ENCODE measurements at regions not wholly inside any gene's neighbourhood (a gene's known extent, or its start where the extent isn't known, plus 50 kb on each side); places are given as distances from the start of the nearest gene placed in this dataset.

GRCh38 chr13:109959903-109960302, 173.5 kb upstream of the IRS2 start:
- ATAC-seq: no peak
- TF ChIP-seq GLIS3 (CRISPR knock-in tag; IDR thresholded peaks at IDR 0.05) (no peak), ISL1 (CRISPR knock-in tag; IDR thresholded peaks at IDR 0.05) (no peak), TCF4 (CRISPR knock-in tag; IDR thresholded peaks at IDR 0.05; ENCODE audit: borderline replicate concordance) (no peak), ZFP3 (CRISPR knock-in tag; IDR thresholded peaks at IDR 0.05) (no peak), OSR1 (CRISPR knock-in tag; IDR thresholded peaks at IDR 0.05) (no peak)
- TF ChIP-seq, protein P1, sequence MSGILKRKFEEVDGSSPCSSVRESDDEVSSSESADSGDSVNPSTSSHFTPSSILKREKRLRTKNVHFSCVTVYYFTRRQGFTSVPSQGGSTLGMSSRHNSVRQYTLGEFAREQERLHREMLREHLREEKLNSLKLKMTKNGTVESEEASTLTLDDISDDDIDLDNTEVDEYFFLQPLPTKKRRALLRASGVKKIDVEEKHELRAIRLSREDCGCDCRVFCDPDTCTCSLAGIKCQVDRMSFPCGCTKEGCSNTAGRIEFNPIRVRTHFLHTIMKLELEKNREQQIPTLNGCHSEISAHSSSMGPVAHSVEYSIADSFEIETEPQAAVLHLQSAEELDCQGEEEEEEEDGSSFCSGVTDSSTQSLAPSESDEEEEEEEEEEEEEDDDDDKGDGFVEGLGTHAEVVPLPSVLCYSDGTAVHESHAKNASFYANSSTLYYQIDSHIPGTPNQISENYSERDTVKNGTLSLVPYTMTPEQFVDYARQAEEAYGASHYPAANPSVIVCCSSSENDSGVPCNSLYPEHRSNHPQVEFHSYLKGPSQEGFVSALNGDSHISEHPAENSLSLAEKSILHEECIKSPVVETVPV (CRISPR knock-in tag; IDR thresholded peaks at IDR 0.05): no peak
- TF ChIP-seq, protein P2, sequence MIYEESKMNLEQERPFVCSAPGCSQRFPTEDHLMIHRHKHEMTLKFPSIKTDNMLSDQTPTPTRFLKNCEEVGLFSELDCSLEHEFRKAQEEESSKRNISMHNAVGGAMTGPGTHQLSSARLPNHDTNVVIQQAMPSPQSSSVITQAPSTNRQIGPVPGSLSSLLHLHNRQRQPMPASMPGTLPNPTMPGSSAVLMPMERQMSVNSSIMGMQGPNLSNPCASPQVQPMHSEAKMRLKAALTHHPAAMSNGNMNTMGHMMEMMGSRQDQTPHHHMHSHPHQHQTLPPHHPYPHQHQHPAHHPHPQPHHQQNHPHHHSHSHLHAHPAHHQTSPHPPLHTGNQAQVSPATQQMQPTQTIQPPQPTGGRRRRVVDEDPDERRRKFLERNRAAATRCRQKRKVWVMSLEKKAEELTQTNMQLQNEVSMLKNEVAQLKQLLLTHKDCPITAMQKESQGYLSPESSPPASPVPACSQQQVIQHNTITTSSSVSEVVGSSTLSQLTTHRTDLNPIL (CRISPR knock-in tag; IDR thresholded peaks at IDR 0.05; ENCODE audit: low read depth): no peak
- TF ChIP-seq, protein P3, sequence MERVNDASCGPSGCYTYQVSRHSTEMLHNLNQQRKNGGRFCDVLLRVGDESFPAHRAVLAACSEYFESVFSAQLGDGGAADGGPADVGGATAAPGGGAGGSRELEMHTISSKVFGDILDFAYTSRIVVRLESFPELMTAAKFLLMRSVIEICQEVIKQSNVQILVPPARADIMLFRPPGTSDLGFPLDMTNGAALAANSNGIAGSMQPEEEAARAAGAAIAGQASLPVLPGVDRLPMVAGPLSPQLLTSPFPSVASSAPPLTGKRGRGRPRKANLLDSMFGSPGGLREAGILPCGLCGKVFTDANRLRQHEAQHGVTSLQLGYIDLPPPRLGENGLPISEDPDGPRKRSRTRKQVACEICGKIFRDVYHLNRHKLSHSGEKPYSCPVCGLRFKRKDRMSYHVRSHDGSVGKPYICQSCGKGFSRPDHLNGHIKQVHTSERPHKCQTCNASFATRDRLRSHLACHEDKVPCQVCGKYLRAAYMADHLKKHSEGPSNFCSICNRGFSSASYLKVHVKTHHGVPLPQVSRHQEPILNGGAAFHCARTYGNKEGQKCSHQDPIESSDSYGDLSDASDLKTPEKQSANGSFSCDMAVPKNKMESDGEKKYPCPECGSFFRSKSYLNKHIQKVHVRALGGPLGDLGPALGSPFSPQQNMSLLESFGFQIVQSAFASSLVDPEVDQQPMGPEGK (CRISPR knock-in tag; IDR thresholded peaks at IDR 0.05; ENCODE audit: borderline replicate concordance): no peak

- ATAC-seq: no peak
- TF ChIP-seq ZFP30 (CRISPR knock-in tag; IDR thresholded peaks at IDR 0.05) (no peak), ZNF70 (CRISPR knock-in tag; IDR thresholded peaks at IDR 0.05) (no peak), ARNTL (CRISPR knock-in tag; IDR thresholded peaks at IDR 0.05; ENCODE audit: borderline replicate concordance, low read depth) (no peak), ZC3H10 (CRISPR knock-in tag; IDR thresholded peaks at IDR 0.05) (no peak), TOX (CRISPR knock-in tag; IDR thresholded peaks at IDR 0.05; ENCODE audit: borderline replicate concordance) (no peak), OSR1 (CRISPR knock-in tag; IDR thresholded peaks at IDR 0.05) (no peak), ESRRG (CRISPR knock-in tag; IDR thresholded peaks at IDR 0.05) (no peak), ZFP3 (CRISPR knock-in tag; IDR thresholded peaks at IDR 0.05) (no peak), ZNF565 (CRISPR knock-in tag; conservative IDR thresholded peaks at IDR 0.05; ENCODE audit: low read depth) (no peak), TSHZ2 (CRISPR knock-in tag; IDR thresholded peaks at IDR 0.05) (no peak), ISL1 (CRISPR knock-in tag; IDR thresholded peaks at IDR 0.05) (no peak)
- TF ChIP-seq, protein P3 (CRISPR knock-in tag; IDR thresholded peaks at IDR 0.05; ENCODE audit: borderline replicate concordance): no peak
- TF ChIP-seq, protein P2 (CRISPR knock-in tag; IDR thresholded peaks at IDR 0.05; ENCODE audit: low read depth): no peak
- TF ChIP-seq, protein P1 (CRISPR knock-in tag; IDR thresholded peaks at IDR 0.05): no peak
Measured at GRCh38 chr13:109957875-109958274, 171.5 kb upstream of the IRS2 start.

DNA sequence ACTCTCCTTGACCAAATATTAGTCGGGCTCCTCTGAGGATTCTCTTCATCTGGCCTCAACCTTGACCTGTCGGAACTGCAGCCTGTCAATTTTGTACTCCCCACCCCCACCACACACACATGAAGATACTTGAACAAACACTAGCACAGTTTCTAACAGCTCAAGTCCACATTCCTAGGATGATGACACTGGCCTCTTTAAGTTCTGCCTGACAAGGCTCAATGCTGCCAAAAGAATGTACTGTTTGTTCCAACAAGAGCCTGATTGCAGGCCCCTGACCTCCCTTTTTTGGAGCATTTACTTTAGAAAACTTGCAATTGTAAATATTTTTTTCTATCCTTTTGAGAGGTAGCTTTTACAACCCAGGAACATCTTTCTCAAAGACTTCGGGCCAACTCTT, 169.2 kb upstream of the IRS2 start:
- no peak for ATAC-seq
- TF ChIP-seq, protein P3 (CRISPR knock-in tag; IDR thresholded peaks at IDR 0.05; ENCODE audit: borderline replicate concordance): no peak
- no peak for TF ChIP-seq ZFP3 (CRISPR knock-in tag; IDR thresholded peaks at IDR 0.05)
- TF ChIP-seq TCF4 (CRISPR knock-in tag; IDR thresholded peaks at IDR 0.05; ENCODE audit: borderline replicate concordance): no peak
- TF ChIP-seq, protein P4, sequence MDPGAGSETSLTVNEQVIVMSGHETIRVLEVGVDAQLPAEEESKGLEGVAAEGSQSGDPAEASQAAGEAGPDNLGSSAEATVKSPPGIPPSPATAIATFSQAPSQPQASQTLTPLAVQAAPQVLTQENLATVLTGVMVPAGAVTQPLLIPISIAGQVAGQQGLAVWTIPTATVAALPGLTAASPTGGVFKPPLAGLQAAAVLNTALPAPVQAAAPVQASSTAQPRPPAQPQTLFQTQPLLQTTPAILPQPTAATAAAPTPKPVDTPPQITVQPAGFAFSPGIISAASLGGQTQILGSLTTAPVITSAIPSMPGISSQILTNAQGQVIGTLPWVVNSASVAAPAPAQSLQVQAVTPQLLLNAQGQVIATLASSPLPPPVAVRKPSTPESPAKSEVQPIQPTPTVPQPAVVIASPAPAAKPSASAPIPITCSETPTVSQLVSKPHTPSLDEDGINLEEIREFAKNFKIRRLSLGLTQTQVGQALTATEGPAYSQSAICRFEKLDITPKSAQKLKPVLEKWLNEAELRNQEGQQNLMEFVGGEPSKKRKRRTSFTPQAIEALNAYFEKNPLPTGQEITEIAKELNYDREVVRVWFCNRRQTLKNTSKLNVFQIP (CRISPR knock-in tag; IDR thresholded peaks at IDR 0.05; ENCODE audit: borderline replicate concordance, low read depth): no peak
- TF ChIP-seq ISL1 (CRISPR knock-in tag; IDR thresholded peaks at IDR 0.05): no peak
- TF ChIP-seq OSR1 (CRISPR knock-in tag; IDR thresholded peaks at IDR 0.05): no peak
- no peak for TF ChIP-seq CSDC2 (CRISPR knock-in tag; IDR thresholded peaks at IDR 0.05)
- no peak for TF ChIP-seq ESRRG (CRISPR knock-in tag; IDR thresholded peaks at IDR 0.05)
- TF ChIP-seq GLIS3 (CRISPR knock-in tag; IDR thresholded peaks at IDR 0.05): no peak
- TF ChIP-seq ZFP30 (CRISPR knock-in tag; IDR thresholded peaks at IDR 0.05): no peak
- no peak for TF ChIP-seq BACH2 (CRISPR knock-in tag; IDR thresholded peaks at IDR 0.05; ENCODE audit: borderline replicate concordance)
